ENCODE measurements at regions not wholly inside any gene's neighbourhood (a gene's known extent, or its start where the extent isn't known, plus 50 kb on each side); places are given as distances from the start of the nearest gene placed in this dataset.

DNA sequence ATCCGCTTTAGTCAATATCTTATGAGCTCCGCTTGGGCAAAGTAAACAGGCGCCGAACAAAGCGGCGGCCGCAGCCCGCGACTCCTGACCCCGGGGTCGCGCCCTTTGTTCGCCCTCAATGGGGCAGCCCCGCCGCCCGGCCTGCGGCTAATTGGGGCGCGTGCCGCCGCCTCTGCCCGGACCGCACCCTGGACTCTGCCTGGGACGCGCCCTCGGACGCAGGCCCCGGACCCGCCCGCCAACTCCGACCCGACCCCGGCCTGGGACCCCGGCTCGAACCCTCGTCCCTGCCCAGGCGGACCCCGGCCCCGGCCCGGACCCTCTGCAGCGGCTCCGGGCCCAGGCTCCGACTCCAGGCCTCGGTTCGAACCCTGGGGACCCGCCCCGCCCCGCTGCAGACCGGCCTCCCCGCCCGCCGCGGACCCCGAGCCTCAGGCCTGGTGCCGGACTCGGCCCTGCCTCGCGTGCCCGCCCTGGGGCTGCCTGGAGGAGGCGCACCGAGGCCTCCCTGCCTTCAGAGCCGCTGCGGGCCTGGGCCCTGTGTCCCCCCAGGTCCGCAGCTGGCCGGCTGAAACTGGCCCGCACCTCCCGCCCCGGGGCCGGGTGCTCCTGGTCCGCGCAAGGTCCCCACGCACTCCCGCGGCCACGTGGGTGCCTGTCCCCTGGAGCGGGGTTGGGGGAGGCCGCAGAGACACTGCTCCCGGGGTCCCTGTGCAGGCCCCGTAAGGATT is 84.7 kb upstream of the WNT7B start:
- TF ChIP-seq, protein P1, sequence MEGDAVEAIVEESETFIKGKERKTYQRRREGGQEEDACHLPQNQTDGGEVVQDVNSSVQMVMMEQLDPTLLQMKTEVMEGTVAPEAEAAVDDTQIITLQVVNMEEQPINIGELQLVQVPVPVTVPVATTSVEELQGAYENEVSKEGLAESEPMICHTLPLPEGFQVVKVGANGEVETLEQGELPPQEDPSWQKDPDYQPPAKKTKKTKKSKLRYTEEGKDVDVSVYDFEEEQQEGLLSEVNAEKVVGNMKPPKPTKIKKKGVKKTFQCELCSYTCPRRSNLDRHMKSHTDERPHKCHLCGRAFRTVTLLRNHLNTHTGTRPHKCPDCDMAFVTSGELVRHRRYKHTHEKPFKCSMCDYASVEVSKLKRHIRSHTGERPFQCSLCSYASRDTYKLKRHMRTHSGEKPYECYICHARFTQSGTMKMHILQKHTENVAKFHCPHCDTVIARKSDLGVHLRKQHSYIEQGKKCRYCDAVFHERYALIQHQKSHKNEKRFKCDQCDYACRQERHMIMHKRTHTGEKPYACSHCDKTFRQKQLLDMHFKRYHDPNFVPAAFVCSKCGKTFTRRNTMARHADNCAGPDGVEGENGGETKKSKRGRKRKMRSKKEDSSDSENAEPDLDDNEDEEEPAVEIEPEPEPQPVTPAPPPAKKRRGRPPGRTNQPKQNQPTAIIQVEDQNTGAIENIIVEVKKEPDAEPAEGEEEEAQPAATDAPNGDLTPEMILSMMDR (IDR thresholded peaks at IDR 0.05; ENCODE audit: extremely low read depth, missing control alignments): no peak
- DNase-seq (ENCODE audit: low spot score): no peak

DNA sequence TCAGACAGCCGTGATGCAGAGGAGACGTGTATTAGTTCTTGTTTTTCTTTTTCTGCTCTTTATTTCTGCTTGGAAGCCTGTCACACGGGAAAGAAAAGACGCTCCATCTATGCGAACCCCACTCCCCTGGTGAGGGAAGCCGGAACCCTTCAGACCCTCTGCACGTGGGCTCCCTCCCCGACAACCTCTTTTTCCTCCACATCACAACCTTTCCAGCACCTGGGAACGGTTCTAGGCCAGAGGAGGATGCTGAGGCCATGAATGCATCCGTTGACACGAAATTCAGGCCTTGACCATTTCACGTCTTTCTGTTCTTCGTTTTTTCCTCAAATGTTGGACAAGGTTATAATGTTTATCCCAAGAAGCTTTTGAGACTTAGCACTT is 85.3 kb upstream of the WNT7B start:
- TF ChIP-seq, protein P1 (IDR thresholded peaks at IDR 0.05; ENCODE audit: extremely low read depth, missing control alignments): no peak
- DNase-seq (ENCODE audit: low spot score): no peak

DNA sequence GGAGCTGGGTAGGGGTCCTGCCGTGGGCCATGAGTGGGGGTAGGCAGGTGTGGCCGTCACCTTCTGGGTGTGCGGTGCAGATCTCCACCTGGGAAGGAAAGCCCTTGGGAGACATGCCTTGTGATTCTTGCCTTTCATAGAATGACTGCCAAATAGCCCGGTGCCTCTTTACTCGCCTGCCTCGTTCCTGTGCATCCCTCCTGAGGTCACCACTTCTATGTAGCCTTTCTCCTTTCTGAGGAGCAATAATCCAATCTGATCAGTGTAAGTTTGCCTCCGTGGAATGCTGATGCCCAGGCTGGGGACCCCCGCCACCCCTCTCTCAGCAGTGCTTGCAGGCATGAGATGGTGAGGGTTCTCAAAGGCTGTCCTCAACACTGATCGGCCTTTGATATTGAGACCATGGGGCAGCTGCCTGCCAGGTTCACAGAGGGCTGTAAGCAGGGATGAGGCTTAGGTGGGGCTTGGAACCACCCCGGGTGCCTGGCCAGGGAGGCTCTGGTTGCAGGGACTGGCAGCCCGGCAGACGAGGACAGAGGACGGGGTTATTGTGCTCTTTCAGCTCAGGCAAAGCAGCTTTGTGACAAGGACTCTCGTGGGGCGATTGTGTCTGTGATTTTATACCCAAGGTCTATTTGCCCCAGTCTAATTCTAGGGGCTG is 86.1 kb upstream of the WNT7B start:
- no peak for DNase-seq (ENCODE audit: low spot score)
- TF ChIP-seq, protein P1 (IDR thresholded peaks at IDR 0.05; ENCODE audit: extremely low read depth, missing control alignments): no peak

DNA sequence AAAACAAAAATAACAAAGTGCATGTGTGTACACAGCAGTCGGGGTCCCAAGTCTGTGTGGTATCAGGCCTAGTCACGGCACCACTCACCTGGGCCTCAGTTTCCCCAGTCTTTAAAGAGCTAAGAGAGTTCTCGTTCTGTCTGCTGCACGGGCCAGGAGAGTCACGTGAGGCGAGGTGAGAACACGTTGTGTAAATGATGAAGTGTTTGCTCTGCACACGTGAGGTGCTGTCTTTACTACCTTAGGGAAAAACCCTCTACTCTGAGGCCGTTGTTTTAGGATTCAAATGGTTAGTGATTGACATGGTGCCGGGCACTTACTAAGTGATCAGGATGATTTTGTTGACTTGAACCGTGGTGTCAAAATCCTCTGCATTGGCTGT is 86.5 kb upstream of the PPARA start:
- no peak for DNase-seq (ENCODE audit: low spot score)
- TF ChIP-seq, protein P1 (IDR thresholded peaks at IDR 0.05; ENCODE audit: extremely low read depth, missing control alignments): no peak

DNA sequence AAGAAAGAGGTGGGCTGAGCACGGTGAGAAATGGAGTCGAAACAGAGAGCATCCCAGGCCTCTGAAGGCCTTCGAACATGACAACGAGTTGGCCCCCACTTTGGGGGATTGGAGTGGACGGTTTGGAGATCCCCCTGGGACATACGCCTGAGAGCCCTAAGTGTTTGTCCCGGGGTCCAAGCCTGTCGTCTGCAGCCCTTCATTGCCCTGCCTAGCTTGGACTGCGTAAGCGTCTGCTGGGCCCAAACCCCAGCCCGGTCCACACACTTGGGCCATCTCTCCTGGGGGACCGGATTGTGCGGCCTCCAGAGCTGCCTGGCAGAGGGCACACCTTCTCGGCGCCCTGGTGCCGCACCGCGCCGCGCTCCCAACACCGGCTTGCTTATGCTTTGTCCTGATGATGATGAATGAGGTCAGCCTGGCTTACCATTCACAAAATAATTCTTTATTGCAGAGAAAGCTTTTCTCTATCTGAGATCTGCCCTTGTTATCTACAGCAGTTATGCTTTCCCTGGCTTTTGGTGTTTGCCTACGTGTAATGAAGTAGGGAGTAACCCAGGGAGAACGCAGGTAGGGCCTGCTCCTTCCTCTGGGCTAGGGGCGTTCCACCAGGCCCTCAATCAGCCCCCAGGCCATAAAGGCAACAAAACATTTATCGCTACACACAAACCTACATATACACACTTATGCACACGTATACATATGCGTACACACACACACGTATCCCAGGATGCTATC is 85.9 kb upstream of the PPARA start:
- DNase-seq (ENCODE audit: low spot score): no peak
- TF ChIP-seq, protein P1 (IDR thresholded peaks at IDR 0.05; ENCODE audit: extremely low read depth, missing control alignments): no peak

DNA sequence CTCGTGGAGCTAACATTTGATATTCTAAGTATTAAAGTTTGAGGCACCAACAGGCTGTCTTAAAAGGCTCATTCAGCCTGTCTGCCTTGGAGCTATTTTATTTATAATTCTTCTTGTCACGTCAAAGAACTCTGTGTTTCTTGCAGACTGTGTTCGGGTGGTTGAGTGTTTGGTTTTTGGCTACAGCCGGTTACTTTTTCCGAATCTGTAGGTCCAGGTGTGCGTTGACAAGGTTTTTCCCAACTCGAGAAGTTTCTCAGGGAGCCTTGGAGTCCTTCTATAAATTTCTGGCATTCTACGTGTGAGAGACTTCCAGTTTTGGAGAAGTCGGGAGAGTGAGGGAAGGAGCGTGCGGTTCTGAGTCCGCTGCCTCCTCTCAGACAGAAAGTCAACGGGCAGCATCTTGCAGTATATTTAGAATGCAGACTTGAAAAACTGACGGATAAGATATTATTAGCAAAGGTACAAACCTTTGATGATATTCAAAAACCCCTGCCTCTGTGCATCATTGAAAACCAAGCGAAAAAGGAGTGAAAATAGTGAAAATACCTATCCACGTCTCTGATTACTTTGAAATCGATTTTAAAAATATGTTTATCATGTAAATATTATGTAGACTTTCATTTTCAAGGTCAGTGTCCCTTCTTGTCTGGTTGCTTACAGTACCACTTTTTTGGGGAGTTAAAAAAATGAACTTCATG is 85.2 kb upstream of the PPARA start:
- no peak for DNase-seq (ENCODE audit: low spot score)
- TF ChIP-seq, protein P1 (IDR thresholded peaks at IDR 0.05; ENCODE audit: extremely low read depth, missing control alignments): no peak

Data from GM20000 (cell line).